ENCODE measurements at regions not wholly inside any gene's neighbourhood (a gene's known extent, or its start where the extent isn't known, plus 50 kb on each side); places are given as distances from the start of the nearest gene placed in this dataset.

- TF ChIP-seq CTCF (optimal IDR thresholded peaks at IDR 0.05 in 1 of 3, IDR thresholded peaks at IDR 0.05 in 1 of 3, conservative IDR thresholded peaks at IDR 0.05 in 1 of 3; ENCODE audit: extremely low read depth in 1 of 3, insufficient read depth in 2 of 3, low read length in 3 of 3) (no peak), EZH2 (IDR thresholded peaks at IDR 0.05; ENCODE audit: low read length) (no peak)
Measured at GRCh38 chr5:40227931-40228330, 451.8 kb upstream of the PTGER4 start.
